NCI-H2227 (cell line): ENCODE measurements at regions not wholly inside any gene's neighbourhood (a gene's known extent, or its start where the extent isn't known, plus 50 kb on each side); places are given as distances from the start of the nearest gene placed in this dataset.

ENCODE experiments used
- DNase-seq: peaks from one replicate; lab custom pipeline; 2025; ENCODE audit not compliant: unreplicated experiment; lab: John Stamatoyannopoulos, UW

DNA sequence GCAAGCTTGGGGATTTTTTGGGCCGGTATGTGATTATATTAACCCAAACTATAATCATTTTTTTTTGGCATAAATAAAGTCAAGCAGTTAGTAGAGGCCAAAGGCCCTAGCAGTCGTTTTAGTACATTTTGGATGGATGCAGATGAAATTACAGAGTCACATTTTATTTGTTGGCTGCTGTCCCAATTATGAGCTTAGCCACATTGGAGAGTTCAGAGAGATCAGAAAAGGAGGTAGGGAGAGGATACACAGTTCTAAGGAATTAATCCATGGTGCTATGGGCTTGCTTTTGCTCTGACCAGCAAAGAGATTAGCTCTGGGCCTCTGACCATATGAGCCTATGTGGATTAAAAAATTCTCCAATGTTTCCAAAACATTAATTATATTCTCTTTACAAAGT, 395.1 kb downstream of the RAPGEF2 start:
- no peak for DNase-seq

DNA sequence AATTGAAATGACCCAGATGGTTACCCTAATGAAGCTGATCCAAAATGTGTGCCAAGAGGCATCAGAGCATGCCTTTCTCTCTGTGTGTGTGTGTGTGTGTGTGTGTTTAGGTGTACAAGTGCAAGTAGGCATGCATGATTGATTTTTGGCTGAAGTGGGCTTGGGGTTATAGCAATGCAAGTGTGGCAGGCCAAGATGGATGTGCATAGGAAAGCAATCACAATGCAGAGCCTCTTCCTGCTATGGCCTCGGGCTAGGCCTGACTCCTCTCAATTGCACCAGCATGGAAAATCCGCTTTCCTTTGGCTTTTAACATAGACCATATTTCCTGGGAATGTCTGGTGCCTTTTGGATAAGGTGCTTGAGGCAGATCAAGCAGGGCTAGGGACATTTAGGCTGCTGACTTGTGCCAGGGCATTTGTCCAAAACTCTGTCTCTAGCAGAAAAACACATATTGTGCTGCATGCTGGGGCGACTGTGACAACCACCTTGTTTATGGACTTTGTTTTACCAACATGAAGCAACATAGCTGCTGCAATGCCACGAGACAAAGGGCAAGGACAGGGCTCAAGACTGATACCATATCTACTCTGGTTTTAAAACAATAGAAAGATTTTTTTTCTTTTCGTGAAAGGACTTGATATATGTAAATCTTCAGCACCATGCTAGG, 395.7 kb downstream of the RAPGEF2 start:
- no peak for DNase-seq

DNA sequence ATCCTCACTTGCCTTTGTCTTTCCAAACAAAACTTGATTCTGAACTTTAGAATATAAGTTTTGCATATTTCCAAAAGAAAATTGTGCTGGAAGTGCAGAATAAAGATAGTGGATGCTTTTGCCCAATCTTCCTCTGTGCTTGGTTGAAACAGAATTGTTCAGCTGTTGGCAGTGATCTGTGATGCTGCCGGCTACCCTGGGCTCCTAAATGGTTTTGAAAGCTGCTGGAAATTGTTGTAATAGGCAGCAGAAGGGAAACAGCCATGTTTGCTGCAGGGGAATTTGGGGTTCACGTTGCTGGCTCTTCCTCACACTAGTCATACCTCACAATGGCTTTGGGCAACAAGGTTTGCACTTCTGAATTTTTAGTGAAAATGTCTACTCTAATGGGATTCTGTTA, 398.0 kb downstream of the RAPGEF2 start:
- DNase-seq = no peak

DNA sequence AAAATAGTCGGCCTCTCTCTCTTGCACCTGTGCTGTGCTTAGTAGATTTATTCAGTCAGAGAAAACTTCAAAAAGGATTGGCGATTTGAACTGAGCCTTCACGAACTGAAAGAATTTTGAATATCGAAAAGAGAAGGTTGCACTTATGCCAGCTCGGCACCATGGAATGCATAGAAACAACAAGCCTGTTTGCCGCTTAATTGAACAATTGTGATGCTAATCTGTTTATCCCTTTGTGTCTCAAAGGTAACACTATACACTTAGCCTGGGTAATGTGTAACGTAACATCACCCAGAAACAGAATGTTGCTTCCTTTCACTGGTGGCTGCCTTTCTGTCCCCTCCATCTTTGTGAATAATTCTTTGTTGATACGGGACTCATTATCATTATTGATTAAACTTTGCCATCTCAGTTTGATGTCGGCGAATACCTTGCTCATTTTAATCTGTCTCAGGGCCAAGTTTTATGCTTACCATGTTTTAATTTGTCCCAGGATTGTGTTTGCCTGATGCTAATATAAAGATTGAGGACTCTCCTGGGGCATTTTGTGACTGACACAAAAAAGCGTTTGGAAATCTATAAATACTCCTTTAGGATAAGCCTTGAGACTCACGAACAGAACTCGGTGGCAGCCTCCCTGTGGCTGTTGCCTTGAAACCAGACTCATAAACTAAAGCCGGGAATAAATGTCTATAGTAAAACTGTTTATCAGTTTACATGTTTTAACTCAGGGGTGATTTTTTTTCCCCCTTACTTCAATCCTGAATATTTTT, 400.5 kb downstream of the RAPGEF2 start:
- no peak for DNase-seq

DNA sequence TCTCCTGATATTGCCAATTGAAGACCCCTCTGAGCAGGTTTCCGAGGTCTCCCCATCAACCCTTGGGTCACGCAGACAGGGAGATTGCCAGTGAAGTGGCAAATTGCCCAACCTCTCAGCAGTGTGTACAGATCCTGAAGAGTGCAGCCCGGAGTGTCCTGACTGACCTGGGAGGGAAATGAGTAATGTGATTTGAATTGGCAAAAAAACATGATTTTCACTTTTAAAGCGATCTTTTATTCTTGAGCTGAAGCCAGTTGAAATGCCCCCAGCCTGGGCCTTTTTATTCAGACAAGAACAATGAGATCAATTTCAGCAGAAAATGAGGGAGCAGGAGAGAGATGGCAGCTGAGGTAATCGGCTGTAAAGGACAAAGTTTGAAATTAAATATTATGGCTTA, 401.8 kb downstream of the RAPGEF2 start:
- no peak for DNase-seq

DNA sequence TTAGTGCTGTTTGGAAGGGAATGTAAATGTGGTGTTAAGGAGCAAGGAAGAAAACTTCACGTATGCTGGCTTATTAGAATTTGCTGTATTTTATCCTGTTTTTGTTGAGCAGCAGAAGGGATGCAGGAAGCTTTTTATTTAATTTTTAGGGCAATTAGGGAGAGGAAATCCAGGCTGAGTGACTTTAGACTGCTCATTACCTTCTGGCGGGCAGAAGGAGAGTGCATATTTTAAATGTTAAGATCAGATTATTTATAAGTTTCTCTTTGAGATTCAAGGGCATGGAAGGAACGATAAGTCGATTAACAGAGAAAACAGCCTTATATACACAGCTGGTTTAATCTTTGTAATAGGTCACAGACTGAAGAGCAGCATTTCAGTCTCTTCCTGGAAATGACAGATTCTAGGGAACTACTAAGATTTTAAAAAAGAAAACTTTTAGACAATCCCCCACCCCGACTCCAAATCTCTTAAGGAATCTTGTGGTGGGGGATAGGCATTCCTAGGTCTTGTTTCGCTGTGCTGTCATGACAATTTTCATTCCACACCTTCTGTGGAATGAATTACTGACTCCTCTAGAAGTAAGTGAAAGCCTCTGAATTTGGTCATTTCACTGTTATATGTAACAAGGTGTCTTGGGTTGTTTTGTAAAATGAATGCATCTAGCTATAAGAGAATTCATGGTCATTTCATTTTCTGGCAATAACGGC, 402.5 kb downstream of the RAPGEF2 start:
- no peak for DNase-seq

DNA sequence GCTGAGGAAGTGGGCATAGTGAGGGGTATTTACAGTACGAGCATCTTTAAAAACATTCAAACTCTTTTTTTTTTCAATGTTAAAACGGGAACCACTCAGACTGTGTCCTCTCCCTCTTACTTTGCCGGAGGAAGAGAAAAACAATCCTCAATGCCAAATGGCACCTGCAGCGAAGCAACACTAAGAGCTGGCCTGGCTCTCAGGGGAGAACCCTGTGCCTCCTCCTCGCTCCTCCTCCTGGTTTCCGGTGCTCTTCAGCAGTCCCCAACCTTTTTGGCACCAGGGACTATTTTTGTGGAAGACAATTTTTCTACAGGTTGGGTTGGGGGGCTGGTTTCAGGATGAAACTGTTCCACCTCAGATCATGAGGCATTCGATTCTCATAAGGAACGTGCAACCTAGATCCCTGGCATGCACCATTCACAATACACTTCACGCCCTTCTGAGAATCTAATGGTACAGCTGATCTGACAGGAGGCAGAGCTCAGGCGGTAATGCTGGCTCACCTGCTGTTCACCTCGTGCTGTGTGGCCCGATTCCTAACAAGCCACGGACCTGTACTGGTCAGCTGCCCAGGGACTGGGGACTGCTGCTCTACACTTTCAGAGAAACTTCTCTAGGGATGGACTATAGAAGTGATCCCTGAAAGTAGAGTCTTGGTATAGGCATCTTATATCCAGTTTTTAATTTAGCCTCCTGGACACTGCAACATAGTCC, 404.1 kb downstream of the RAPGEF2 start:
- DNase-seq = no peak

DNA sequence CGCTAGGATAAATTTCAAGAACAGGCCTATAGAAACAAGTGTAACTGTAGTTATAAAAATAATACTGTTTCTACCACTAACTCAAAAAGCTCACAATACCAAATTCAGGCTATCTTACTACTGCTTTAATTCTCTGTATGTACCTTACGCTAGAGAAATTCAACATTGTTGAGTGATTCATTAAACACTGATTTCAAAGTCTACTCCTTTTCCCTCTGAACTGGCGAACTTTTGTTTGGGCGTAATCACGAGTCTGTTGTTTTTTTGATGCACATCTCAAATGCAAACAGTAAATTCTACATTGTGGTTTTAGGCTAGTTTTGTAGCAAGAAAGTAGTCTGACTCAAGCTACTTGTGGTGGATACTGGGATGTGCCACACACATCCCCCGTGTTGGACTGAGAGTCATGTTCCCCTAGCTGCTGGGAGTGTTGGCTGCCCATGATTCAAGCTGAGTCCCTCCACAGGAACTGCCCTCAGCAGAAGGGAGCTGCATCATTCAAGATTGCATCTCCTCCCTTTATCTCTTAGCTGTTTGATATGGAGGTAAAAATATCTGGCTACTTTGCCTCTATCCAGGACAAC, 406.1 kb downstream of the RAPGEF2 start:
- DNase-seq = no peak

DNA sequence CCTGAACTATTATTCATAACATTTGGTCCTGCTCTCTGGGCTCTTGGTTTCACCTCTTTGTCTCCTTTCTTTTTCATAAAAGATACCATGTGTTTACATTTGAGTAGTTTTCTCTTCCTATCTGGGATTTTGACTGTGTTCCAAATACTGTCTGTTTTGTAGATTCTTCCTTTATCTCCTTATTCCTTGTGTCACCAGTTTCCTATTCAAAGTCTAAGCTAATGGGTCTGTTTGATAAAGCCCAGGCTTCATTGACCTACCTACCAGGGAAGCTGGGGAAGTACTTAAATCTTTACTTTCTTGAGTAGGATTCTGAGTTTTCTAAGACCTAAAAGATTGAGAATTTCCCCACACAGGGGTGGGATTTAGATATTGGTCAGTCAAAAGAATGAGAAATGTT, 409.5 kb downstream of the RAPGEF2 start:
- DNase-seq = no peak

DNA sequence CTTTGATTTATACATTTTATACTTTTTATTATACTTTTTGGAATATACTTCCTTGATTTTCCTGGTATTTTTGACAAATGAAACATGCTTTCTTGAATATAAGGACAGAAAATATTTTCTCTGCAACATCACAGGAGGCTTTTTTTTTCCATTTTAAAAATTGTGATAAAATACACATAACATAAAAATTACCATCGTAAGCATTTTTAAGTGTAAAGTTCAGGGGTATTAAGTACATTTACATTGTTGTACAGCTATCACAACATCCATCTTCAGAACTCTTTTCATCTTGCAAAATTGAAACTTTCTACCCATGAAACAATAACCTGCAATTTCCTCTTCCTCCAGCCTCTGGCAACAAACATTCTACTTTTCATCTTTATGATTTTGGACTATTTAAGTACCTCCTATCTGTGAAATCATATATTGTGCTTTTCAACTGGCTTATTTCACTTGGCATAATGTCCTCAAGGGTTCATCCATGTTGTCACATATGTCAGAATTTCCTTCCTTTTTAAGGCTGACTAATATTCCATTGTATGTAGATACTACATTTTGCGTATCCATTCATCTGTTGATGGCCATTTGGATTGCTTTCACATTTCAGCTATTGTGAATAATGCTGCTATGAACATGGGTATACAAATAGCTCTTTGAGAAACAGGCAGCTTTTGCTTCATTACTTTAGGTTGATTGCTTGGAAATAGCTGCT, 412.6 kb downstream of the RAPGEF2 start:
- no peak for DNase-seq

DNA sequence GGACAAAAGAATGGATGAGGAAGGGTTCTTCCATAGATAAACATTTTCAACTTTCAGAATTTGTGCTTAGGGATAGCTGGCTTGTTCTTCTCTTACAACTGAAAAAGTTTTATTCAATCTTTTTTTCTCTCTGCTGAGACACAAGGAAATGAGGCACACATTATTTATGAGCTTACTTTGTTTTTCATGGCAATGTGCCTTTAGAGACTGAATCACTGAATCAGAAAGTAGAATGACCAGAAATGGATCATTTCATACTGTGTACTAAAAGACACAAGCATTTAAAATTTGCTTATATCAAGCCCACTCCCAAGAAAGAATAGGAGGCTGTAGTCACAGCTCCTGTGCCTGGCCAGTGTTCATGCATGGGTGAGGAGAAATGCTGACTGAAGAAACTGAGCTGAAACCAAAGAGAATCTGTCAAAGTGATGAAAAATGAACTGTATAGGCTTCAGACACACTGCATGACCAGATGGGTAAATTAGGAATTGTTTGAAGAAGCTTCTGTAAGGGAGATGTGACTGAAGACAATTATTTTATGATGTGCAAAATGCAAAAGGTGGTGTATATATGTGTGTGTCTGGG, 413.8 kb downstream of the RAPGEF2 start:
- no peak for DNase-seq

DNA sequence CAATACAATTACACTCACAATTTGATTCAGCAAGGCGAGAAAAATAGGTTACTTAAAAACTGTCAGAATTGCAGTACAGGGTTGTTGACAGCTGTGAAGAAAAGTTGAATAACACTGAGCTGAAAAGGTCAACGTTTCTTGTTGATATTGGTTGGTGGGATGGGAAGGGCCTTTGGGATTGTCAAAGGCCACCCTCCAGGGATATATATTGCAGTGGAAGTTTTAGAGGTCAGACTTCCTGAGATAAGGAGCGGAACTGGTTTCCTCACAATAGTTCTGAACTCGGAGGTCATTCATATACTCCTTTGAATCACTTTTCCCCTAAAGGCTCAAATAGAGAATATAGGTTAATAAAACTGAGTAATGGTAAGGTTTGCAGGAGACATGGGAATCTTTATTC, 417.2 kb downstream of the RAPGEF2 start:
- no peak for DNase-seq

DNA sequence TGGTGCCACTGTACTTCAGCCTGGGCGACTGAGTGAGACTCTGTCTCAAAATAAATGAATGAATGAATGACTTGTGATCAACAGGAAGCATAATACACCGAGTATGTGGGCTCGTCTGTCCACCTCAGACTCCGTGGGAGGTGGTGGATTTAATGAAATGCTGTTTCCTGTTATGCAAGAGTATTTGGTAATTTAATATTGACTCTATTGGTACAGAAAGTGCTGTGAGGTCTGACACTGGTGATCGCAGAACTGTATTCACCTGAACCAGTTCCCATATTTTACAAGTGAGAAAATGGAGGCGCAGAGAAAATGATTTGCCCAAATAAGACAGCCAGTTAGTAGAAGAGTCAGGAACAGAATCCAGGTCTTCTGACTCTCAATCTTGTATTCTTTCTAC, 423.3 kb downstream of the RAPGEF2 start:
- DNase-seq = no peak

DNA sequence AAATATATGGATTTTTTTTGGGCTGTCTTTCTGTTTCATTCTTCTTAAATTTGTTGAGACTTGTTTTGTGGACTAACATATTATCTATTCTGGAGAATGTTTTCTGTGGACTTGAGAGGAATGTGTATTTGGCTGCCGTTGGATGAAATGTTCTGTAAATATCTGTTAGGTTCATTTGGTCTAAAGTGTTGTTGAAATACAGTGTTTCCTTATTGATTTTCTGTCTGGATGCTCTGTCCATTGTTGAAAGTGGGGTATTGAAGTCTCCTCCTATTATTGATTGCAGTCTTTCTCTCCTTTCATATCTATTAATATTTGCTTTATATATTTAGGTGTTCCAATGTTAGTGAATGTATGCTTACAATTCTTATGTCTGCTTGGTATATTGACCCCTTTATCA, 431.8 kb downstream of the RAPGEF2 start:
- no peak for DNase-seq

DNA sequence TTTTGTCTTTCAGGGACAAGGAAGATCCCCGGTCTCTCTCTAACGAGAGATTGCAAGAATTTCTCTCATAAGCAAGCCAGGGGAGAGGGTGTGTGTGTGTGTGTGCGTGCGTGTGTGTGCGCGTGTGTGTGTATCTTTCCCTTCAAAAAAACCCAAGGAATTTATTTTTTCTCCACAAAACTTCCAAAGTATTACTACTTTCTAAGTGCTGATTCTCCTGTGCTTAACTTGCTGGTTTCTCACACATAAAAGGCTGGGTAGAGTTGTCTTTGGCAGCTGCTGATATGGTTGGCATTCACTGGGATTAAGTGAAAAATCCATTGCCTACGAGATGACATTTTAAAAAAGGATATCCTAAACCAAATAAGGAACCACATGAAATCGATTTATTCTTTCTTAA, 435.7 kb downstream of the RAPGEF2 start:
- DNase-seq = no peak

DNA sequence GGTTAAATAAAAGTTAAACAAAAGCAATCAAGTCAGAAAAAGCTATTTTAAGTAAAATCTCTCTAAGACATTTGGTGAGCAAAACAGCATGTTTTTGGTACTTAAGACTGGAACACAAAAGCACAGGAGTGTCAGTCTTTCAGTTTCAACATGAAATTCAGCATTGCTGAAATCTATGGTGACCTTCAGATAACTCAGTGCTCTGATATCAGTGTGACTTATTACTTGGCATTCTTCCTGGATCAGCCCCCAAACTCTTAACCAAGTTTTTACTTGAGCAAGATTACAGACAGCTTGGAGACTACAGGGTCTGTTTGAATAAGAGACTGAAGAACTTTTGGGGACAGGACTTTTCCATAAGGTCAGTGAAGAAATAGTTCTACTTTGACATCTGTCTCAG, 437.2 kb downstream of the RAPGEF2 start:
- no peak for DNase-seq

DNA sequence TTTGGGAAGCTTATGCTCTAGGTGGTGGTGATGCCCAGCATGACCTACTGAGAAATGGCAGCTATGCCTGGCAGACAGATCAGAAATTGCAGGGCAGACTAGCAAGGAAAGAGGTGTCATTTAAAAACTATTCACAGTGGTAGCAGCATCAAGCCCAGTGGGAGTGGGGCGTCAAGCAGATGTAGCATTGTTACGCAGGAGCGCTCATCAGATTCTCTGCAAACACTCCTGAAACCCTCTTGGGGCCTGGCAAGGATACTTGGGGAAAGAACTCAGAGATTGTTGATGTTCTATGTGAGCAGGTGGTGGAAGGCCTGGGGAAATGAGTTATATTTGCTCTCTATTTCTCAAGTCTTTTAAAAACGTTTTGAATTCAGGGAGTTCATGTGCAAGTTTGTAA, 437.6 kb downstream of the RAPGEF2 start:
- no peak for DNase-seq

DNA sequence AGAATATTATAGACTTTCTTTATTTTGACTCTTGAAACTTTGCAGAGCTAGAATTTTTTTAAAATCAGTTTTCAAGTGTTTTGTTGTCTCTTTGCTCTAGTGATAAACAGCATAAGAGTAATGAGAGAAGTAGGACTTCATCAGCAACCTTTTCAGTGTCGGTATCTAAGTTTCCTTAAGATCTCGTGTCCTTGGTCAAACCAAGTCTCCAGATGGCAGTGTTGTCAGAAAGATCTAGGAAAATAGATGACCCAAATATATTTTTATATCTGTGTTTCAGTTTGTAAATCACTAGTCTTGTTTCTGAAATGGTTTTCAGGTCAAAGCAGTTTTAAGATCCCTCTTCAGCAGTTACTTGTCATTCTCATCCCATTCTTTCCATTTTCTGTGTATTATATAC, 438.3 kb downstream of the RAPGEF2 start:
- DNase-seq = no peak

DNA sequence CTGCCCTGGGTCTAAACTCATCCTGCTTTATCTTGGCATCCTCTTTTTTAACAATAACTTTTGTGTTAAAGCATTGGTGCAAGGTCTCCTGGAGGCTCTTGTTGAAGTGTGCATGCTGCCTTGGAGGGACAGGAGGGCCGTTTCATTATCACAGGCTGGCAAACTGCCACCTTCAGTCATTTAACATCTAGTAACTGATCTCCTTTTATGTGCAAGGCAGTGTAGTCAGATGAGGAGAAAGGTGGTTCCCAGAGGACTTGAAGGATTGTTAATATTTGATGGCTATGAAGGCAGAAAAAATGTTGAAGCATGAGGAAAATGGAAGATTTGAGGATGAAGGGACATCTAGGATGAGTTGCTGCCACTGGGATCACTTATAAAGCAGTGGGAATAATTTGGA, 439.4 kb downstream of the RAPGEF2 start:
- no peak for DNase-seq

DNA sequence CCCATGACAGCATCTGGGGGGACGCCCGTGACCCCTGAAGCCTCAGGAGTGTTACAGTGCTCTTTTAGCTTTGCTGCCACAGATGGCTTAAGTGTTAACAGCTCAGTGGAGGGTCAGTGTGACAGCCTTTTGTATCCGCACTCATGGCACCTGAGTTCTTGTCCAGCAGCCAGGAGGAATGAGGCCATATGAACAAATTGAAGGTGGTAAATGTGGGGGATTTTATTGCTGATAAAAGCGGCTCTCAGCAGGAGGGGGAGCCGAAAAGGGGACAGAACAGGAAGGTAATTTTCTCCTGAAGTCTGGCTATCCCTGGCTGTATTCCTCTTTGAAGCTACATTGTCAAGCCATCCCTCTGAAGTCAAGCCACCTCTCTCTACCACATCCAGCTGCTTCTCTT, 441.0 kb downstream of the RAPGEF2 start:
- no peak for DNase-seq
